HG02981 (cell line): ENCODE measurements at regions not wholly inside any gene's neighbourhood (a gene's known extent, or its start where the extent isn't known, plus 50 kb on each side); places are given as distances from the start of the nearest gene placed in this dataset.

Experiments used
- ATAC-seq: cut with Tn5 transposase; IDR thresholded peaks from one replicate; pipeline ENCODE4 v1.9.1; 2021; ENCODE audit warnings: mild to moderate bottlenecking, moderate library complexity; ENCODE audit not compliant: unreplicated experiment

DNA sequence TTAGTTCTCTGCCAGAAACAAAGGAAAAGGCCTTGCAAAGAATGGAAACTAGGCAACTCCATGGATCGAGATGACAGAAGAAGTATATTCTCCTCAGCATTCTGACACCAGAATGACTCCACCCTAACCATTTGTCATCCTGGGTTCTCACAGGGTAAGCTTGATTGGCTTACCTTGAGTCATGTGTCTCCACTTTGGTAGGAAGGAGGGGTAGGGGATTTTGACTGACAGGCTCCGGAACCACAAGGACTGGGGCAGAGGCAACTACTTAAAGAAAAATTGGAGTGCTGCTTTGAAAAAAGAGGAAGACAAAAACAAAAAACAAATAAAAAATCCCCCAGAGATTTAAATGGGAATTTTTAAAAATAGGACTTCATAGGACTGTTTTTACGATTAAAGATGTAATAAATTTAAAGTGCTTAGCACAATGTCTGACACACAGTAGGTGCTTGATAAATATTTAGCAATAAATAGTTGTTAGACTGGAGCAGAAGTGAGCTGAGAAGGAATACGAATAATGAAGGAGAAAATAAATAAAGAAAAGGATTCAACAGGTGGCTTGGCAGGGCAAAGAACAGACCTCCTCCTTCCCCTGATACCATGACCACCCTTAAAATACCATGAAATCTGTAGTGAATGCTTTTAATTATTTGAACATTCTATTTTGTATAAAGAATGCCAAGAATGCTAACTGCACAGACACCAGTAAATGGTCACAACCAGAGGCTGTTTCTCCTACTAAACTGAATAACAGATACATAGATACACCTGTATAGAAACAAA is 230.2 kb downstream of the CDCA7 start:
- ATAC-seq, result no peak

DNA sequence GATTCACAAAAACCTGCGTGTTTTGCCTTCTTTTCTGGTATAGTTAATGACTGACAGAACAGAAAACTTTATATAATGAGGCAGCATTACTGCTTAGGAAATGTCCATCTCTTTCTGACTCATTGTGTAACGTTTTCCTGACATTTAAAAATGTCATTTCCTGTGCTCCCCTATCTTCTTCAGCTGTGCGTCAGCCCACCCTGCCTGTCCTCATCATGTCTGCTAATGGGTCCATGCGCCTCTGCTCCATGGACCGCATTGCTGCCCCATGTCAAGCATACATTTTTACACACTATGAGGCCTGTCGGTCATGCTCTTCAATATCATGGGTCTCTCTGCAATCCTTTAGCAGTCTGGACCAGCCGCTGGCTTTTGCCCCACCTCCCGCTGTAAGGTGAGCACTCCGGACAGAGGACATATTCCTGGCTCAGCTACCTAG is 234.3 kb downstream of the CDCA7 start:
- no peak for ATAC-seq

DNA sequence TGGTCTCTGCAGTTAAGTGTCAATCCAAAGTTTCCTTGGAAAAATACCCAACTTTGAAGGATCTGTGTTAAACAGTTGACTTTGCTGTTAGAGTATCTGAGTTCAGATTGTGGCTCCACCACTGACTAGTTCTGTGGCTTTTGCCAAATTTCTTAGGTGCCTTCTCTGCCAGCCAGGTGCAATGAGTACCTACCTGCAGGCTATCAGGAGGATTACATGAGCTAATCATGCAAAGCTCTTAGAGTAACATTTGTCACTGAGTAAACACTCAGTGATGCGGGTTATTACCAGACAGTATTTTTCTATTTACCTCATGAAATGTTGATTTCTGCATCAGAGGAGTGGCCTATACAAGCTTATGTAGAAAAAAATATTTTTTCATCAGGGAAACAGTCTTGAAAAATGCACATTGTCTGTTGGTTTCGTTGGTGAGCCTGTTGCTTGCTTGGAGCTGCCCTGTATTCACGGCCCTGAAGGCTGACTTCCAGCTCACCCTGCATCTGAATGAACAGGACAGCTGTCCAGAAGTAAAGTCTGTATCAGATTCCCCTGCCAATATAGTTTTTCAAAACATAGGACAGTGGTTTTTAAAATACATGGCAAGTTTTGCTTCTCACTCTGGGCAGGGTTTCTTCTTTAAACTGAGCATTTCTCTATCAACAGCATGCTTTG is 235.1 kb downstream of the CDCA7 start:
- ATAC-seq, result no peak

DNA sequence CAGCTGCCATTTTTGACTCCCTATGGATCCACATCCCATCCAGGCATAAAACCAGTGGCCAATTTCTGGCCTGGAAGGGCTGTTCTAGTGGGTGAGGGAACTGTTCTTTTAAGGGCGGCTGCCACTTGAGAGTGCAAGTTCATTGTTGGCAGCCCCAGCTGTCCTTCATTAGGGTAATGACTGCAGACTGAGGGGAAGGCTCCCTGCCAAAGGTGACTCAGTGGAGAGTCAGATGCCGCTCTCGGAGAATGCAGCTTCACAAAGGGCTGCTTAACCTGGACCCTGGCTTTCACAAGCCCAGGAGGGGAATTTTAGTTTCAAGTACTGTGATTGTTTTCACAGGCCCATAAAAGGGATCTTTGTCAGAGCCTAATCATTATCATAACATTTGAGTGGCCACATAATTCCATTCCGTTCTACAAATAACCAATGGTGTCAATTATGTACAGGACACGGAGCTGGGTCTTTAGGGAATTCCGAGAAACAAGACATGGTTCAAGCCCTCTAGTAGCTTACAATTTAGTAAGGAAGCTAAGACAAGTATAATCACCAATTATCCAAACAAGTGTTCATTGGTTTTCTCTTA is 235.7 kb downstream of the CDCA7 start:
- no peak for ATAC-seq

DNA sequence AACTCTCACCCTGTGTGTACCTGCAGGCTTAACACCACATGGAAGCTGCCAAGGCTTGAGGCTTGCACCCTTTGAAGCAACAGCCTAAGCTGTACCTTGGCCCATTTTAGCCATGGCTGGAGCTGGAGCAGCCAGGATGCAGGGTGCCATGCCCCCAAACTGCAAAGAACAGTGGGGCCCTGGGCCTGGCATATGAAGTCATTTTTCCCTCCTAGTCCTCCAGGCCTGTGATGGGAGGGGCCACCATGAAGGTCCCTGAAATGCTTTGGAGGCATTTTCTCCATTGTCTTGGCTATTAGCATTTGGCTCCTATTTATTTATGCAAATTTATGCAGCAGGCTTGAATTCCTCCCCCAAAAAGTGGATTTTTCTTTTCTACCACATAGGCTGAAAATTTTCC is 238.4 kb downstream of the CDCA7 start:
- no peak for ATAC-seq

DNA sequence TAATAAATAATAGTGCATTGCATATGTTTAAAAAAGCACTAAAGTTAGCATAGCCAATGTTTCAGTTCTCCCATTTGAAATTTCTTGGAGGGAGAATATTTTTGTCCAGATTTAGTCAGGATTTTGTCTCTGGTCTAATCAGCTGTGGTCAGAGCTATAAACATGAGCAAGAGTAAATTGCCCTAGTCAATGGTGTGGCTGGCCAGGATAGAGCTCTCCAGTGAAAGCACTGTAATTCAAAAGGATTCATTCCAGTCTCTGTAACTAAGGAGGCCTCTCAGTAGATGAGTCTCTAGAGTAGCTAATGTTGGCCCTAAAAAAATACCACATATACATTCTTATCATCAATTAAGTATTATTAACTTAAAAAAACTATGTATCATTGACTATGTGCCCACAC is 241.6 kb downstream of the CDCA7 start:
- no peak for ATAC-seq

DNA sequence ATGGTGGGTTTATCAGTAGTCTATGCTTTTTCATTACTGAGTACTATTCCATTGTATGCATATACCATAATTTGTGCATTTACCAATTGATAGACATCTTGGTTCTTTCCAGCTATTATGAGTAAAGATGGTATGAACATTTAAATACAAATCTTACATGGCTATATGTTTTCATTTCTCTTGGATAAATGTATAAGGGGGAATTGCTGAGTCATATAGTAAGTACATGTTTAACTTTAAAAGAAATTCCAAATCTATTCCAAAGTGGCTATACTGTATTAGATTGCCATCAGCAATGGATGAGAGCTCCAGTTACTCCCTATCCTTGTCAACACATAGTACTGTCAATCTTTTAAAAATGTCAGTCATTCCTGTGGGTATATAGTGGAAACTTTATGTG is 243.9 kb downstream of the CDCA7 start:
- ATAC-seq, result no peak

DNA sequence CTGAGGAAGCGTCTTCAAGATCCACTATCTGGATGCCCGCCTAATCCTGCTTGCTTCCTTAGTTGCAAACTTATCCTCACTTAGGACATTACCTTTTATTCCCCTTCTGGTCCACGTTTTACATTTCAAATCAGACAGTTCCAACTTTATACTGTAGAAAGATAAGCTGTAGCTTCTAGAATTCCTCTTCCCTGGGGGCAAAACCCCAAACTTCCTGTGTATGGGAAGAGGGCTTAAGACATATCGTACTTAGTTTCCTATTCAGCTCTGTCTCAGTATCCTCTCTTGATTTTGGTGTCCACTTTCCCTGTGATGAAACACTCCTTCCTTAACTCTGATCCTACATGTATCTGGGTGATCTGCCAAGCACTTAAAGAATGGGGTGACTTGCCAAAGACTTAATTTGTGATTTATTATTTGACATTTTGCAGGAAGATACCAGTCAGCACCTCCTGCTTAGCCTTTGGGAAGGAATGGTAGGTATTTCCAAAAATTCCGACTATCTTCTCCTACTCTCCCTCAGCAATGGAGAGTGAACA is 245.2 kb downstream of the CDCA7 start:
- no peak for ATAC-seq

DNA sequence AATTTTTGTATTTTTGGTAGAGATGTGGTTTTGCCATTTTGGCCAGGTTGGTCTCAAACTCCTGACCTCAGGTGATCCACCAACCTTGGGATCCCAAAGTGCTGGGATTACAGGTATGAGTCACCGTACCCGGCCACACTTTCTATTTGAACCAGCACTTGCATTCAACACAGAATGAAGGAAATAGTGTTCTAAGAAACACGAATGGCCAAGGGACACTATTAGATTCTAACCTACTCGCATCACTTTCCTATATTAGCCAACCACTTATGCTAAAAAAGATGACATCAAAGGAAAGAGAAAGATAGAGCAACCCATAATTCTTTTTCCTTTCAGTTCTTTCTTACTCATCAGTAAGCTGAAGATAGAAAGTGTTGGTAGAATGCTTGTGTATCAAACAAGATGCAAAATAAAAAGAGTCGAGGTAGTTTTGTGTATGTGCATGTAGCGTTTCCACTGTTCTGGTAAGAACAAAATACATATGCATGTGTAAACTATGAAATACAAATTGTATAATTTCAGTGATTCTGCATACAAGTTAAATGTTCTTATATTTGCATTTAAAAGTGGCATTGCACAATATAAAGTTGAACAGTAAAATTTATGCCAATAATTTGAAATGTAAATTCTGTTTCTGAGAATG is 247.6 kb downstream of the CDCA7 start:
- no peak for ATAC-seq

DNA sequence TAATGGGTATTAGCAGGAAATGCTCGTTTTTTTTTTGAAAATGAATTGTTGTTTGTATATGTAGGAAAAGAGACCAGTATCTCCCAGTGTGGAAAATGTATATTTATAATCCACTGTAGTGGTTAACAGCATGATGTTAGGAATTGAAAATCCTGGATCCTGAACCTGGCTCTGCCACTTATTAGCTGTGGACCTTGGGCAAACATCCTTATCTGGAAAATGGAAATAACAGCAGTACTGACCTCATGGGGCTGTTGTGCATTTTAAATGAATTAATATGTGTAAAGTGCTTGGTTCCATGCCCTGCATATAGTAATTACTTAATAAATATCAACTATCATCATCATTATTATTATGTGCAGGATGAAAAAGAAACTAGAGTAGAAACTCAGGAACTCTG is 251.3 kb downstream of the CDCA7 start:
- no peak for ATAC-seq

DNA sequence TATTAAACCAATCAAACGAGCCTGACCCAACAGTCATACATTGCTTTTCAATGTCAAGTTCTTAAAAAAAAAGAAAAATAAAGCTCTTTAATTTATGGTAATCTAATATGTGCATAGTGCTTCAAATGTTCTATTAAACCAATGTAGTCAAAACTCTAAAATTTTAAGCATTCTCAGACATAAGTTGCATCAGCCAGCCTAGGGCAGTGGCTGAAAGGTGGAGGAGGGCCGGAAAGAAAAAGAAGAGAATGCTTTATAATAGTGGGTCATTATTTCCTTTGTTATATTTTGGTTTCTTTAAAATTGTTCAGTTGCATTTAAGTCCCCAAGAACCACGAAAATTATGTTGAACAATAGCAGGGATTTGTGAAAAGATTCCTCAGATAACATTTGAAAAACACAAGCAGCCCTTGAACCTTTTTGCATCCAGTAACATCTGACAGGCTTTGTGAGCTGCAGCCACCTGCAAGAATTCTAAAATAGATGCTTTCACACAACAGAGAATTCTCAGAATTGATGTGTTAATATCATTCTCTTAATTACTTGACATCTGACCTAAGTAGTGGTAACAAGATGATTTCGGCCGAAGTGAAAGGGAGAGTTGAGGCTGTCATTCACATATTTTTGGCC is 252.1 kb downstream of the CDCA7 start:
- ATAC-seq, result no peak

DNA sequence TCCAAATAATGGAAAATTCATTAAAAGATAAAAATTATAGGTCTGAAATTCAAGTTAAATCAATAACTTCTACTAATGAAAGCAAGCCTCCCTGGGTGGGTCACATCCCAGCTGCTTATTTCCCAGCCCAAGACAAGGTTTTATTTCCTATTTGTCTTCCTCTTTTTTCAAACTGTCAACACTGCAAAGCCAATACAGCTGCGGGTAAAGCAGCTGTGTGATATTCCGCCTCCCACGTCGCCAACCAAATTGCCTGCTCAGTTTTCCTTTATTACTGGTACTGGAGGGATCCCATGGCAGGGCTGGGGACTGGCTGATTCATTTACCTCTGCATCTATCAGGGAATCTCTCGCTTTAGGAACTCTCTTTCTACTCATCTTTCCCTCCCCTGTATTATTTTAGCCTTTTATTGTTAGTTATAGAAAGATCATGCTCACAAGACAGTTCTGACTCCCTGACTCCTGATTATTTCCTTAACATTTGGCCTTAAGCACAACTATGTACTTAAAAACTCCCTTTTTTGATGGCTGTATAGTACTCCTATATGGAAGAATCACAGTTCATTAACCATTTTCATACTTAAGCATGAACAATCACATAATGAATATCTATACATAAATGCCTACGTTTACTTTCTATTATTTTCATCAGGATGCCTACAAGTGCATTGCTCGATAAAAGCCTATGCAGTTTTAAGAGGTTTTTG is 253.1 kb downstream of the CDCA7 start:
- ATAC-seq, result no peak

DNA sequence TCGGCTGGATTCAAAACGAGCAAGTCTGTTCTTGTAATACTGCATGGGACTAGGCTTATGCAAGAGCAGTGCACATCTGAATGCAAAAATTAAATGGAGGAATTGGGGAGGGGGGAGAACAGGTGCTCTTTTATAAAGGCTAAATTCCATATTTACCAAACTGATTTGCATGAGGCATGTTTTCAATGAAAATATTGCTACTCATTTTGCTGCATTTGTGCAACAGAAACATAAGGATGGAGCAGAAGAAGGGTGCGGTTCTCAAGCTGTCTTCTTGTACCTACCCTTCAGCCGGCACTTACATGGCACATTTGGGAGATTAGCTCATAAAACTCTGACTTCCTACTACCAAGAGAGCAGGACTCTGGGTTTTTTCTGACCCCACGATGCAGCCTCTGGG is 256.4 kb downstream of the CDCA7 start:
- ATAC-seq, result no peak

DNA sequence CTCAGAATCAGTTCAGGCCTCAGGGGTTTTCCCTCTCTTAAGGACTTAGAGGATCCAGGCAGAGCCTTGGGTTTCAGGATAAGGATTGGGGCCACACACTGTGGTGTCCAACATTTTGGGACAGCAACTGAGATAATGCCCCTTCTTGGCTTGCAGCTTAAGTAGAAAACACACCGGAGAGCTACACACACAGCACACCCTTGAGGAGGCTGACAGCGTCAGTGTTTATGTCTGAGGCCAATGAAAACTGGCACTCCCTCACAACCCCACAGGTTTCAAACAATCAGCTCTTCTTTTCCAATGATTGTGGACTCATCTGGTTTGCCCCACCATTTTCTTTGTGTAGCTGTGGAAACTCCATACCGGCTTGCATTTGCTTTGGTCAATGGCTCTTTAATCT is 257.7 kb downstream of the CDCA7 start:
- no peak for ATAC-seq

DNA sequence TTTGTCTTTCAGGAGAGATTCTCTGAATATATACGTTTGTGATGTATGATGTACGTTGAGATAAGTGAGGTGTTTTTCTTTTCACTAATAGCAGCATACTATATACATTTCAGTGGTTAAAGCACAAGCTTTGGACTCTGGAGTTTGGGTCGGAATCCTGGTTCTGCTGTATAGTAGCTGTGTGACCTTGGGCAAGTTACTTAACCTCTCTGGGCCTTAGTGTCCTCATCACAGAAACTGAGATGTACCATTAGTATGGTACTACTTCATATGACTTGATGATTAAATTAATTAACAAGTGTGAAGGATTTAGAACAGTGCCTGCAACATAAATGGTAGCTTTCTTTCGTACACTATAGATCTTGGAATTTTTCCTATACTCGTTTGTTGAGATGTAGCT is 258.7 kb downstream of the CDCA7 start:
- no peak for ATAC-seq

DNA sequence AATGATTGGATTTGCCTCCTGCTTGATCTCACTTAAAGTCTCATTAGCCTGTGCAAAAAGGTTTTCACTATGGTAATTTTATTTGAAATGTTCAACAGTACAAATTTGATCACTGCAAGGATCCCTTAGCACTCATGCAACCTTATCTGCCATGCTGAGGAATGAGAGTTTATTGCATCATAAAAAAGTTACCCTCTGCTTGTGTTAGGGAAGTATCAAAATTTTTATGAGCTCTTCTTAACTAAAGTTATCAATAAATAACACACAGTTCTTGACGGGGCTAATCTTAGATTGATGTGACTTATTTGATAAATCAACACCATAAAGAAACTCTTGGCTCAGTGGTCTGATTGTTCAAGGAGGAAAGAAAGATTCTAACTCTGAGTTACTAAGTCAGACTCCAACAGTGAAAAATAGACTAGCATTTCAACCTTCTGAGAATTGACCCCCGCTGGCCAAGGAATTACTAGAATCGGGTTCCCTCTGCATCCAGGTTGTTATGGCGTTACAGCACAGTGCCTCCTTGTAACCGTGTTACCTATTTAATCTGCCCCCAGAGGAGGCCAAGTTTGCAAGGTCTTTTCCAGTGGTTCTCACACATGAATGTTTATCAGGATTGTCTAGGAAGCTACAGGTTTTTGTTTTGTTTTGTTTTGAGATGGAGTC is 259.7 kb downstream of the CDCA7 start:
- no peak for ATAC-seq

DNA sequence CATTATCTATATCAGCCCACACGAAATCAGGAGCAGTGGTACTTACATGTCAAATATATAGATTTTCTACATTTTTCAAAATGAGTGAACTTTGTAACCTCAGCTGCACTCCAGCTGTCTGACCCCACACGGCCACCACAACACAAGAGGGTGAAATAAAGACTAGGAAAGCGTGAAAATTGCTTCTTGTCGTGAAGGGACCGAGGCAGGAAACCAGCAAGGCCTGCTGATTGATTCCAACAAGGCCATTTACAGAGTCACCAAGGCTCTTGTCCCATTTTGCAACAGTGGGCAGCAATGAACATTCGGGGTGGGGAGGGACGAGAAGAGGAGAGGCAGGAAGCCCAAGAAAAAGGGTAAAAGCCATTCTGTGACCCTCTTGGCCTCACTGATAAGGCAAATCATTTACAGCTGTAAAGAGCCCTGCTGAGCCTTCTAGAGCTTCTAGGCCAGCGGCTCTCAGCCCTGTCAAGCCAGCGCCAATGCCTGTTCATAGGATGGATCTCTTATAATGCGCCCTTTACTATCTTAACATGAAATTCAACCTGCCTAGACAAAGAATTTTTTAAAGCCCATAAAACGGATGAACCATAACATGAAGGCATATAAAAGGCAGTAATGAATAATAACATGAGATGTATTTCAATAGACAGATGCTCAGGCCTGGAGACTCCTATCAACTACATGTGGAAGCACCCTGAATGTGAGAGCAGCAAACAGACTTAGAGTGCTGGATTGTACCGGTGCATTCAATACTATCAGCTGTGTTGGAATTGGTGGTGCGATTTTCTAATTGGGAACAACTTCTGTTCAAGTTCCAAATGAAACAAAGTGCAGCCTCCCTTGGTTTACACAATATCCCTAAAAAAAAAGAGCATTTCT is 269.0 kb downstream of the CDCA7 start:
- ATAC-seq, result no peak

DNA sequence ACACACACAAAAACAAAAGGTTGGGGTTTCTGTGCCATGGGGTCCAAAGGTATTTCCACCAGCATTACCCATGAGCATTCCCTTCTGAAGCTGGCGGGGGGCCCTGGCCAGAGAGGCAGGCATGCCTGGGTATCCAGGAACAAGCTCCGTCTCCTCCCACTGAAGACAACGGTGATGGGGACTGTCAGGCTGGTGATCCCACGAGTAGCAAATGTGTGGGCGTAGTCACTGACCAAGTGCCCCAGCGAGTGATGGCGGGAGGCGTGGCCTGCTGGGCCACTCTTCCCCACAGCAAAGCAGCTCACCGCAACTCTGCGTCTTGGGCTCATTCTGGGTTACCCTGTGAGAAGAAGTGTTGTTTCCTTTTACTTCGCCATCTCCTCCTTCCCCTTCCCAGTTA is 270.6 kb downstream of the CDCA7 start:
- no peak for ATAC-seq

DNA sequence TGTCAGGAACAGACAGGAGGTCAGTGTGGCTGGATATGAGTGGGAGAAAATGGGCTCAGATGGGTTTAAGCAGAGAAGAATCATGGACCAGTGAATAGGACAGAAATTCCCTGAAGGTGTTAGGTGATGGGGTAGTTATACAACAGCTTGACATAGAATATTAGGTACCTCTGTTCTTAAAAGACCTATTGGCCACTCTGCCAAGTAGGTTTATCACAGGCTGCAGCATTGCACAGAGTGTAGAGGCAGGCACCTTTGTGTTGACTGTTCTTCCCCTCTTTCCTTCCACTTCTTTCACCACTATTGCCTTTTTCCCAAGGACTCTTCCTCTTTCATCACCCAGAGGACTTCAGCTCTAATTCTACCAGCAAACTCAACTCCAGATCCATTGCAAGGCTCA is 274.4 kb downstream of the CDCA7 start:
- no peak for ATAC-seq
